HEK293 (cell line): ENCODE measurements at regions not wholly inside any gene's neighbourhood (a gene's known extent, or its start where the extent isn't known, plus 50 kb on each side); places are given as distances from the start of the nearest gene placed in this dataset.

ENCODE experiments used
- CTCF ChIA-PET: fragments of 350-600 bp; formaldehyde crosslinking; extraction: SDS; loops from one replicate; lab custom pipeline; 2021; ENCODE audit warnings: antibody characterized with exemption; lab: Yijun Ruan, JAX
- POLR2A ChIA-PET: fragments of 300-600 bp; formaldehyde crosslinking; extraction: SDS; loops from one replicate; lab custom pipeline; 2020; ENCODE audit warnings: antibody characterized with exemption, inconsistent platforms; lab: Yijun Ruan, JAX
- H3K27ac ChIP-seq: fragments of 200-500 bp; sonication (Bioruptor generic); 2 replicates; pipeline ENCODE4 v1.5.1; 2014; ENCODE audit warnings: low read depth, low read length, control low read depth, inconsistent platforms; ENCODE audit errors: extremely low read depth
- H3K36me3 ChIP-seq, 2 experiments: fragments of 200-500 bp in 1 of 2; sonication (Bioruptor generic) in 1 of 2; 1 replicate in 1 of 2; 2 replicates in 1 of 2; pipeline ENCODE4 v1.5.1; 2014 to 2017; ENCODE audit warnings: inconsistent platforms in 2 of 2, low read length in 2 of 2; ENCODE audit not compliant: control insufficient read depth in 2 of 2, insufficient read depth in 1 of 2
- H3K4me1 ChIP-seq: fragments of 200-500 bp; sonication (Bioruptor generic); 2 replicates; pipeline ENCODE4 v1.5.1; 2014; ENCODE audit warnings: mild to moderate bottlenecking, low read length, inconsistent platforms; ENCODE audit not compliant: control insufficient read depth, insufficient read depth
- H3K4me3 ChIP-seq: 2 replicates; pipeline ENCODE4 v1.5.1; 2011; ENCODE audit warnings: low read depth, mild to moderate bottlenecking, control low read depth, low read length, moderate library complexity
- H3K9me3 ChIP-seq: fragments of 200-500 bp; sonication (Bioruptor generic); 2 replicates; pipeline ENCODE4 v1.5.1; 2014; ENCODE audit warnings: low read depth, low read length, inconsistent platforms; ENCODE audit not compliant: control insufficient read depth, insufficient read depth
- BCL11B ChIP-seq: fragments of 450-650 bp; formaldehyde crosslinking; IDR thresholded peaks from 2 replicates; pipeline ENCODE4 v1.5.1; 2016; ENCODE audit warnings: low read depth, missing biosample characterization, missing genetic modification characterization
- CTCF ChIP-seq: fragments of 450-650 bp; formaldehyde crosslinking; IDR thresholded peaks from 2 replicates; pipeline ENCODE4 v1.5.1; 2016; ENCODE audit warnings: missing biosample characterization, missing genetic modification characterization
- EGR2 ChIP-seq: fragments of 450-650 bp; formaldehyde crosslinking; IDR thresholded peaks from 2 replicates; pipeline ENCODE4 v1.5.1; 2016; ENCODE audit warnings: low read depth, missing biosample characterization, missing genetic modification characterization
- FEZF1 ChIP-seq: fragments of 450-650 bp; formaldehyde crosslinking; IDR thresholded peaks from 2 replicates; pipeline ENCODE4 v1.5.1; 2016; ENCODE audit warnings: missing biosample characterization, missing genetic modification characterization
- GFI1B ChIP-seq: fragments of 450-650 bp; formaldehyde crosslinking; IDR thresholded peaks from 2 replicates; pipeline ENCODE4 v1.5.1; 2016; ENCODE audit warnings: missing biosample characterization, missing genetic modification characterization
- GLIS2 ChIP-seq: fragments of 450-650 bp; formaldehyde crosslinking; IDR thresholded peaks from 2 replicates; pipeline ENCODE4 v1.5.1; 2016; ENCODE audit warnings: missing biosample characterization, missing genetic modification characterization
- HOXA7 ChIP-seq: sonication (generic); formaldehyde crosslinking; IDR thresholded peaks from 2 replicates; pipeline ENCODE4 v1.8.1; 2022; ENCODE audit warnings: missing genetic modification reagents, borderline replicate concordance
- KLF8 ChIP-seq: fragments of 450-650 bp; formaldehyde crosslinking; IDR thresholded peaks from 2 replicates; pipeline ENCODE4 v1.5.1; 2016; ENCODE audit warnings: missing biosample characterization, missing genetic modification characterization
- MZF1 ChIP-seq: fragments of 450-650 bp; formaldehyde crosslinking; IDR thresholded peaks from 2 replicates; pipeline ENCODE4 v1.5.1; 2017; ENCODE audit warnings: missing biosample characterization, missing genetic modification characterization, borderline replicate concordance
- PRDM2 ChIP-seq: fragments of 450-650 bp; formaldehyde crosslinking; IDR thresholded peaks from 2 replicates; pipeline ENCODE4 v1.5.1; 2016; ENCODE audit warnings: missing biosample characterization, missing genetic modification characterization, borderline replicate concordance
- SCRT2 ChIP-seq: fragments of 450-650 bp; formaldehyde crosslinking; IDR thresholded peaks from 2 replicates; pipeline ENCODE4 v1.5.1; 2016; ENCODE audit warnings: missing biosample characterization, missing genetic modification characterization
- SP3 ChIP-seq: fragments of 450-650 bp; formaldehyde crosslinking; IDR thresholded peaks from 2 replicates; pipeline ENCODE4 v1.5.1; 2016; ENCODE audit warnings: missing biosample characterization, missing genetic modification characterization
- WT1 ChIP-seq: fragments of 450-650 bp; formaldehyde crosslinking; IDR thresholded peaks from 2 replicates; pipeline ENCODE4 v1.5.1; 2016; ENCODE audit warnings: missing biosample characterization, missing genetic modification characterization
- ZBTB21 ChIP-seq: fragments of 450-650 bp; formaldehyde crosslinking; IDR thresholded peaks from 2 replicates; pipeline ENCODE4 v1.5.1; 2017; ENCODE audit warnings: missing biosample characterization, missing genetic modification characterization
- ZNF10 ChIP-seq: fragments of 450-650 bp; formaldehyde crosslinking; IDR thresholded peaks from 2 replicates; pipeline ENCODE4 v1.5.1; 2017; ENCODE audit warnings: missing biosample characterization, missing genetic modification characterization
- ZNF155 ChIP-seq: fragments of 450-650 bp; formaldehyde crosslinking; IDR thresholded peaks from 2 replicates; pipeline ENCODE4 v1.5.1; 2016; ENCODE audit warnings: missing biosample characterization, missing genetic modification characterization
- ZNF18 ChIP-seq: fragments of 450-650 bp; formaldehyde crosslinking; IDR thresholded peaks from 2 replicates; pipeline ENCODE4 v1.5.1; 2016; ENCODE audit warnings: missing biosample characterization, missing genetic modification characterization
- ZNF223 ChIP-seq: fragments of 450-650 bp; formaldehyde crosslinking; IDR thresholded peaks from 2 replicates; pipeline ENCODE4 v1.5.1; 2016; ENCODE audit warnings: missing biosample characterization, missing genetic modification characterization
- ZNF391 ChIP-seq: fragments of 450-650 bp; formaldehyde crosslinking; IDR thresholded peaks from 2 replicates; pipeline ENCODE4 v1.5.1; 2016; ENCODE audit warnings: low read depth, missing biosample characterization, missing genetic modification characterization, borderline replicate concordance
- ZNF394 ChIP-seq: fragments of 450-650 bp; formaldehyde crosslinking; IDR thresholded peaks from 2 replicates; pipeline ENCODE4 v1.5.1; 2016; ENCODE audit warnings: missing biosample characterization, missing genetic modification characterization, mild to moderate bottlenecking, moderate library complexity, borderline replicate concordance
- ZNF488 ChIP-seq: fragments of 450-650 bp; formaldehyde crosslinking; IDR thresholded peaks from 2 replicates; pipeline ENCODE4 v1.5.1; 2016; ENCODE audit warnings: missing biosample characterization, missing genetic modification characterization
- ZNF530 ChIP-seq: fragments of 450-650 bp; formaldehyde crosslinking; IDR thresholded peaks from 2 replicates; pipeline ENCODE4 v1.5.1; 2016; ENCODE audit warnings: low read depth, missing biosample characterization, missing genetic modification characterization
- ZSCAN30 ChIP-seq: fragments of 450-650 bp; IDR thresholded peaks from 2 replicates; pipeline ENCODE4 v1.5.1; 2018; ENCODE audit warnings: missing biosample characterization, mild to moderate bottlenecking, missing genetic modification characterization, moderate library complexity

GRCh38 chr3:98986073-98986472, 84.6 kb upstream of the DCBLD2 start (continued):
- no peak for TF ChIP-seq CTCF (tag by site-specific recombination)
- TF ChIP-seq BCL11B (tag by site-specific recombination), result peak; percentile 78; the same call in 1 of the 2 replicates
- TF ChIP-seq ZNF10 (tag by site-specific recombination), result peak; percentile 47
- TF ChIP-seq ZNF394 (tag by site-specific recombination), result peak; percentile 81
- TF ChIP-seq PRDM2 (tag by site-specific recombination), result no peak
- peak; percentile 90 for TF ChIP-seq ZBTB21 (tag by site-specific recombination)
- TF ChIP-seq SP3 (tag by site-specific recombination), result peak; percentile 29; the same call in 1 of the 2 replicates
- TF ChIP-seq SCRT2 (tag by site-specific recombination), result peak; percentile 60
- TF ChIP-seq ZNF391 (tag by site-specific recombination), result peak; percentile 45; the same call in 1 of the 2 replicates
- peak; percentile 73 for TF ChIP-seq KLF8 (tag by site-specific recombination)
- 0 out of 2 replicates have a peak, but pooled peaks have one; percentile 9 for TF ChIP-seq FEZF1 (tag by site-specific recombination)

GRCh38 chr3:98985431-98985830, 83.9 kb upstream of the DCBLD2 start:
- Histone ChIP-seq H3K27ac (no peak overlapping the region), H3K4me3 (no peak overlapping the region), H3K4me1 (no peaks in the 10 kb centered on the region; the same call in 1 of the 2 replicates), H3K36me3 (no peaks in the 10 kb centered on the region), H3K9me3 (no peaks in the 10 kb centered on the region)
- TF ChIP-seq GLIS2 (no peak), EGR2 (no peak)
- ChIA-PET CTCF (interaction anchor here (0.6 to 2.0 kb wide), 7 partner anchors 9 to 372 kb away, joined by 3 to 11 read pairs (median 3); no protein-coding TSS in a partner anchor), POLR2A (interaction anchor here (0.5 to 2.0 kb wide), 3 partner anchors 79 to 314 kb away, joined by 3 to 9 read pairs (median 3); partner anchors contain the start of gene DCBLD2)

- Histone ChIP-seq H3K4me1 (no peaks in the 10 kb centered on the region; the same call in 1 of the 2 replicates), H3K36me3 (no peaks in the 10 kb centered on the region)
- no peak for TF ChIP-seq ZNF223 (tag by site-specific recombination)
- no peak for TF ChIP-seq MZF1 (tag by site-specific recombination)
- no peak for TF ChIP-seq GFI1B
- no peak for TF ChIP-seq ZNF18
- no peak for TF ChIP-seq ZNF488
- no peak for TF ChIP-seq ZNF155 (tag by site-specific recombination)
- TF ChIP-seq ZSCAN30 (tag by site-specific recombination), result no peak
- TF ChIP-seq HOXA7 (CRISPR knock-in tag), result no peak
- TF ChIP-seq ZNF530 (tag by site-specific recombination), result no peak
- no peak for TF ChIP-seq WT1 (tag by site-specific recombination)
- TF ChIP-seq KLF8 (tag by site-specific recombination), result no peak
Observed at GRCh38 chr3:98984024-98984423, 82.5 kb upstream of the DCBLD2 start.

More at GRCh38 chr3:98984024-98984423, 82.5 kb upstream of the DCBLD2 start:
- POLR2A ChIA-PET, result interaction anchor here (2.1 kb wide), 1 partner anchor 82 kb away, joined by 6 read pairs; the partner anchor contains the start of gene DCBLD2
- CTCF ChIA-PET, result interaction anchor here (0.8 to 2.0 kb wide), 2 partner anchors 10 to 166 kb away, joined by 3 to 11 read pairs; no protein-coding TSS in a partner anchor
- no peak overlapping the region for H3K4me3 ChIP-seq
- no peaks in the 10 kb centered on the region for H3K9me3 ChIP-seq
- no peak overlapping the region for H3K27ac ChIP-seq
